Stimulated activated CD4-positive, alpha-beta T cell treated with anti-CD3 and anti-CD28 coated beads, Interleukin-2, amount 100 ng/mL, for 48 hours (primary cell): ENCODE measurements at regions not wholly inside any gene's neighbourhood (a gene's known extent, or its start where the extent isn't known, plus 50 kb on each side); places are given as distances from the start of the nearest gene placed in this dataset.

ENCODE experiments used
- DNase-seq, 2 donors: peaks; one replicate each; pipeline ENCODE4 v3.0.0-alpha.2; 2020

GRCh38 chr10:93180482-93180931 is 106.8 kb downstream of the CYP26A1 start:
- DNase-seq: no peak

DNA sequence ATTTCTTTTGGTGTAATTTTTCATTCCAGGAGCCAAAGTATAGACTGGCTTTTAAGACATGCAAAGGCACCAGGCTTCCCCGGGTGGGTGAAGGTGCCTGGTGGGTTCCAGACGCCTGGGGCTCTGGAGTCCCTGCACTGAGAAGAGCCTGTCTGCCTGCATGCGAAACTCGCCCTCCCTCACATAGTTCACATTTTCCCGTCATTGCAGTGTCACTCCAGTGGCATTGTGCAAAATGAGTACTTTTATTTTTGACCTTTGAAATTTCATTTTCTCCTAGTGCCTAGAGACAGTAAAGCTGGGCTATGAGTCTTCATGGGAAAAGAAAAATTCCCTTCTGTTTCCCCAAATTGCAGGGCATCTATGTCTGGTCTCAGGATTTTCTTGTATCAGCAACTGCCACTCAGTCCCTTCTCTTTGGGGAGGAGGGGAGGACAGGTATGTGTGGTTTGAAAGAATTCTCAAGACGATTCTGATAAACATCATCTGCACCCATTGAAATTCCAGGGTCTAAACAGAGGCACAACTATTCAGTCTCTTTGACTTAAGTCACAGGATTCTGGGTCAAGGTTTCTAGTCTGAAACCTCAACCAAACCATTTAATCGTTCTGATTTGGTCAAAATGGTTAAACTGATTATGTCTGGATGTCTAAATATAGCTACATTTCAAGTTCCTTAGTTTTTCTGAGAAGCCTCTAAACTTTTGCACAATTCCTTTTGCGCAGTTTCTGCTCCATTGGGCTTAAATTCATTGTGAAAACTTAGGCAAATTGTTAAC is 107.8 kb downstream of the CYP26A1 start:
- DNase-seq: no peak

GRCh38 chr10:93182049-93182327 is 108.3 kb downstream of the CYP26A1 start:
- no peak for DNase-seq

DNA sequence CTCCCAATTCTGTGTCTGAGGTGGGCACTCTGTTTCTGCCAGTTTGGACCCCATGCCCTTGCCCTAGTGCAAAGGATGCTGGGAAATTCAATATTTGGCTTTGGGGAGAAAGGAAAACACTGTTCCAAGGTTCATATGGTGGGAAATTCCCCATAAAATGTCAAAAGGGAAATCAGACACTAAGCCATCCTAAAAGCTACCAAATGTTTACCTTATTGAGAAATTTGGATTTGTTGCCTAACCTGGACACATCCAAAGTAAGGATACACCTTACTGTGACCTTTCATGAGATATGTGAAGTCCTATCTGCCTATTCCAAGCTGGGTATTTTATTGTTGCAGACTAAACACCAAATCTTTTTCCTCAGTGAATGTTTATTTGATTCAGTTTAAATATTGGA is 109.1 kb downstream of the CYP26A1 start:
- DNase-seq: no peak

GRCh38 chr10:93186653-93187052 is 113.0 kb downstream of the CYP26A1 start:
- no peak for DNase-seq

DNA sequence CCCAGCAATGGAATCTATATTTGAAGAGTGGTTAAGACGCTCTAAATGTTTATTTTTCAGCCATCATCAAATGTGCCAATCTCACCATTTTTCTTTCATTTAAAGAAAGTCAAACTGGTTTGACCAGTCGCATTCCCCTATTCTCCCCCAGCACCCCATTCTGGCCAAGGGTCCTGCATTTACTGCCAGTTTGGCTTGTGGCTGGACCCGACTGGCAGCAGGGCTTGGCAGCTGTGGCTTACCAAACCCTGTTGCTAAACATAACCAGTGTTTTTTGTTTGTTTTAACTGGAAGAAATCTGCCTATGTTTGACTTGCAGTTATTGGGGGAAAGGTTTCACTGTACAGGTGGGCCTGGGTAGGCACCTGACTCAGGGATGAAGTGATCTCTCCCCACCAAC is 116.3 kb downstream of the CYP26A1 start:
- DNase-seq: no peak

DNA sequence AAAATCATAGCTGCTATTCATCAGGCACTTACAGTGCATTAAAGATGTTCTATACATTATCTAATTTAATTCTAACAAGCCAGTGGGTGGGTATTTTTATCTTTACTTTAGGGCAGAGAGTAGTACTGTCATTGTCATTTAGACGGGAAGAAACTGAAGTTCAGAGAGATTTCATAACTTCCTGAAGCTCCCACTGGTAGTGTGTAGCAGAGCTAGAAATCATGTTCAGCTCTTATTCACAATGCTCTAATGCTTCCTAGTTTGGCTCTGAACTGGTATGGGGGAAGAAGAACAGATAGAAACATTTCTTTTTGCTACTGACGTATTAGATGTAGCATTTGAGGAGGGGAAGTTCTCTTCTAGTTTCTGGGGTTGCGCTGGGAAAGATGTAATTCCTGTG is 116.7 kb downstream of the CYP26A1 start:
- no peak for DNase-seq

GRCh38 chr10:93193906-93194305 is 120.2 kb downstream of the CYP26A1 start:
- DNase-seq: no peak

DNA sequence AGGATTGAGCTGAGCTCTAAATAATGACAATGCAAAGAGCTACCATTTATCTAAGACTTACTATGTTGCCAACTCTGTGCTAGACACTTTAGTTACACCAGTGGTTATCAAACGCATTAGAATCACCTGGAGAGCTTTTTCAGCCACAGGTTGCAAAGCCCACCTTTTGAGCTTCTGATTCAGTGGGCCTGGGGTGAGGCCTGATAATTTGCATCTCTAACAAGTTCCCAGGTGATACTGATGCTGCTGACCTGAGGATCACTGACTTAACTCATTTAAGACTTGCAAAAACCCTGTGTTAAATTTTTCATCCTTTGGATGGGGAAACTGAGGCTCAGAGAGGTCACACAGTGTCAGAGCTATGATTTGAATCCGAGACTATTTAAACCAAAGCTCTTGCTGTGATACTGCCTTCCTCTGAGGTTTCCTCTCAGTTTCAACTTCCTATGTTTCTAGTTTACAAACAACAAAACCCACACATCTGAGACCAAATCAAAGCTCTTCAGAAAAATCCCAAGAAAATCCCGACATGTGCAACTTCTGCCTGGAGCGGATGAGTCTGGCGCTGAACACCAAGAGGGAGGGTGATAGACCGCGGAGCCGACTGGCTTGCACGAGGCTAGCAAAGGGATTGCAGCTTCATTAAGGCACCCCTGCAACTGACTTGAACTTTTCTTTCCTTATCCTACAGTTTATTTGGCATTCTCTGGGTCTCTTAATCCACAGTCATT is 124.9 kb downstream of the CYP26A1 start:
- DNase-seq: no peak

- no peak for DNase-seq
These were observed 125.6 kb downstream of the CYP26A1 start for GRCh38 chr10:93199191-93199751.

DNA sequence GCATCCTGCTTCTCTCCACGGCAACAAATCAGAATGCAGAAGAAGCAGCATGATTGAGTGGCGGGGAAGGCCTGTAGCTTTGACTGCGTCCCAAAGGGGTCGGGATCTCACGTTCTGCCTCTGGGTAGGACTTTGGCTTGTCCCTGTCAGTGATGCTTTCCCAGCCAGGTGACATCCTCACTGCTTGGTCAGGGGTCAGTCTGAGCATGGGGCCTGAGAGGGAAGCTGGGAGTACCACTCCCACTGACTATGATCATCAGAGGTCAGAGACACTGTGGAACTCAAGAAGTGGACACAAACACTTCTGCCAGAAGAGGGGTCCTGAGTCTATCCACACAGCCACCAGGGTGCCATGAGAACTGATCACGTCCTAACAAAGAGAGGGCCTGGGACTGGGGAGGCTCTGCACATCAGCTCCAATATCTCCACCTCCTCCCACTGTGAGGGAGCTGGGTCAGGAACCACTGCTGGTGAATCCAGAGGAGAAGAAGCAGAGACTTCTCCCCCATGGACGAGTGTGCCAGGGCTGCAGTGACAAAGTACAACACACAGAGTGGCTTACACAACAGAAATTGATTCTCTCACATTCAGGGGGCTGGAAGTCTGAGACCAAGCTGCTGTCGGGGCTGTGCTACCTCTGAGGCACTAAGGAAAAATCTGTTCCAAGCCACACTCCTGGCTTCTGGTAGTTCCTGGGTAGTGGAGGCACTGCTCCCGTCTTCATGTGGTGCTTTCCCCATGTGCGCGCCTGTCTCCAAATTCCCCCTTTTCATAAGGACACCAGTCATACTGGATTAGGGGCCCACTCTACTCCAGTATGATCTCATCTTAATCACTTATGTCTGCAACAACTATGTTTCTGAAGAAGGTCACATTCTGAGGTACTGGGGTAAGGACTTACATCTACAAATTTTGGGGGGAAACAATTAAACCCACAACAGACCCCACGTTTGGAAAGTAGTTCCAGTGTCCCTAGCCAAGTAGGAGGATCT is 131.1 kb downstream of the CYP26A1 start:
- DNase-seq: no peak

GRCh38 chr10:93206652-93207051 is 133.0 kb downstream of the CYP26A1 start:
- no peak for DNase-seq

DNA sequence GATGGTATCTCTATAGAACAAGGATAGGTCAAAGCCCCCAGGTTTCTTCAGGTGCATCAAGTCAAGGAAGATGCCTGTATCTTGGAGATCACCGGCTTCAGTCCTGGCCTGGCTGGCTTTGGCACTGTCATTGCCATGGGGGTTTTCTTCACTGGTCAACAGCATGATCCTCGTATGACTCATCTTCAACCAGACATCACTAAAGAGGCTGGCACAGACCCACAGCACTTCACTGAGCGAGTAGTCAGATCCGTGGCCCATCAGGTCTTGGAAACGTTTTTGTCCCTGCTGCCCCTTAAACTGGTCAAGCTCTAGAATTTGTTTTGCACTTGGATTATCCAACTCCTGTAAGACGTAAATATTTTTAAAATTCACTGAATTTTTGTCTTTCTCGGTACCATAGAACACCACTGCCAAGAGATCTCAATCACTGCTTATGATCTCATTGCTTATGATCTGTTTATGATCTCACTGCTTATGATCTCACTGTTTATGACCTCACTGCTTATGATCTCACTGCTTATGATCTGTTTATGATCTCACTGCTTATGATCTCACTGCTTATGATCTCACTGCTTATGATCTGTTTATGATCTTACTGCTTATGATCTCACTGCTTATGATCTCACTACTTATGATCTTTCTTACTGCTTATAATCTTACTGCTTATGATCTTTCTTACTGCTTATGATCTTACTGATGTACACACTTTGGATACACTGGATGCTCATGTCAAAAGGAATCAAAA is 135.2 kb downstream of the CYP26A1 start:
- DNase-seq: no peak

DNA sequence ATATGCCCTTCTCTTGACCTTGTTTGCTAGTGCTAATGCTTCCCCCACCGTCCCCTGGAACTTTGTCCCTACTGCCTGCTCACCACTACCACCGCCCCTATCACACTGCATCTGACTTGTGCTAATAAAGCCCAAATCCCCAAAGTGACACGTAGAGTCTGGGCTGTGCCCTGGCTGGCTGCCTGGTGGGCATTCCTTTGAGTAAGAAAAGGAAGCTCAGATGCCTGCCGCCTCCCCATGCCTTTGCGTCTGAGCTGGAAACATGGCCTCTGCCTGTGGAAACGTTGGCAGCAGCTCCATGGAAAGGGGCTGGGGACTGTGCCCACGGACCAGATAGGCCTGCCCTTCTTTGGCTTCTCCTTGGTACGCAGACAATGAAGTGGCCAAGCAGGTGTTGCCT is 138.3 kb downstream of the CYP26A1 start:
- no peak for DNase-seq

DNA sequence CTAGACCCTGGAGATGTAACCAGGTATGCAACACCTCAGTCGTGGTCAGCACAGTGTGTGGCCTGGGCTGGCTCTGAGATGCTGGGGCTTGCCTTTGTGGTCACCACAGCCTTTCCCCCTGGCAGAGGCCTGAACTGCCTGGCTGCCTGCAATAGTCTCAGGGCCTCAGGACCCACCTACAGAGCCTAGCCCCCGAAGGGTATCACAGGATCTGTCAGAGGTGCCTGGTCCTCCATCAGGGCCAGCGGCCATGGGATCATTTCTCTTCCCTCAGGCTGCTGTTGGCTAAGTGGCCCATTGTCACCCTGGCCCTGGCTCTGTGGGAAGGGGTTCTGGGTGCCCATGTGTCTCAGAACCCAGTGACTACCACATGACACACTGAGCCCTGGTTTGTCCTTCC is 141.6 kb downstream of the CYP26A1 start:
- no peak for DNase-seq

- no peak for DNase-seq
These were observed 142.8 kb downstream of the CYP26A1 start for GRCh38 chr10:93216341-93216985.

DNA sequence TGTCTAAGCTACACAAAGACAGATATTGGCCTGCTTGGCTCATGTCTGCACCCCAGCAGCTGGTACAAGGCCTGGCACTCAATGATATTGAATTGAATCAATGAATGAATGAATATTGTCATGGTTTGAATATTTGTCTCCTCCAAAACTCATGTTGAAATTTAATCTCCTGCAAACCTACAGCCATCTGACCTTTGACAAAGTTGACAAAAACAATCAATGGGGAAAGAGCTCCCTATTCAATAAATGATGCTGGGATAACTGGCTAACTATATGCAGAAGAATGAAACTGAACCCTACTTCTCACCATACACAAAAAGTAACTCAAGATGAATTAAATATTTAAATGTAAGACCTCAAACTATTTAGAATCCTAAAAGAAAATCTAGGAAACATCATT is 144.7 kb downstream of the CYP26A1 start:
- DNase-seq: no peak

GRCh38 chr10:93219347-93219746 is 145.7 kb downstream of the CYP26A1 start:
- DNase-seq: no peak

DNA sequence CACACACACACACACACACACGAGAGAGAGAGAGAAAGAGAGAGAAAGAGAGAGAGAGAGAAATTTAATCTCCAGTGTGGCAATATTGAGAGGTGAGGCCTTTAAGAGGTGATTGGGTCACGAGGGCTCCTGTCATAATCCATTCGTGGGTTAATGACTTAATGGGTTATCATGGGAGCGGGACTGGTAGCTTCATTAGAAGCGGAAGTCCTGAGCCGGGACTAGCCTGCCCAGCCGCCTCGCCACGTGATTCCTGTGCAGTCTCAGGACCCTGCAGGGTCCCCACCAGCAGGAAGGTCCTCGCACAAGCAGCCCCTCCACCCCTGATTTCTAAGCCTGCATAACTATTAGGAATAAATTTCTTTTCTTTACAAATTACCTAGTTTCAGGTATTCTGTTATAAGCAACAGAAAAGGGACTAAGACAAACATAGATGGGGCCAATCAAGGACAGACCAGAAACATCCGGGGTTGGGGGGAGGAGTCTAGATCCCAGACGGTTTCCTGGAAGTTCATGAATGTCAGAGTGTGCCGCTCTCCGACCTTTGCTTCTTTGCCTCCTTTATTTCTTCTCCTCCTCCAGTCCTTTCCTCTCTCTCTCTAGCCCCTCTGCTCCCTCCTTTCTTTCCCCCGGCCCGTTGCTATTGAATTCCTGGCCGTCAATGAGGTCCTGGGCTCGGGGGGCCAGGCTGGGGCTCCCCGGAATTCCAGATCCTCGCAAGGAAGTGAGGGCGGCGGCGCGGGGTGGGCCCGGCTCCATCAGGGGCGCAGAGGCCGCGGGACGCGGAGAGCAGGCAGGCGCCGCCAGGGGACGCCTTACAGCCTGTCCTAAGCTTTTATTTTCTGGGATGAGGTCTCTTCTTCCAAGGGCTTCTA is 146.8 kb downstream of the CYP26A1 start:
- no peak for DNase-seq

DNA sequence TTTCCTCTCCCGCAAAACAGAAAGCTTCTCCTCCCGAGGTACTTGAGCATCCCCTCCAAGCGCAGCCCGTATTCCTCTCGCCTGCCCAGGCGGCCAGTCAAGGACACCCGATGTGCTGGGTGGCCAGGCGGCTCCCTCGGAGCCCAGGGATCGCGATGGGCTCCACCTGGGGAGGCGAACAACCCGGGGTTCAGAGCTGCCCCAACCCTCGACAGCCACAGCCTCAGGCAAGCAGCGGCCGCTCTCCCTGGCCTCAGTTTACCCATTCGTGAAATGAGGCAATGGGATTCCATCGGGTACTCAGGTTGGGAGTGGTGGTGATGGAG is 147.4 kb downstream of the CYP26A1 start:
- no peak for DNase-seq

DNA sequence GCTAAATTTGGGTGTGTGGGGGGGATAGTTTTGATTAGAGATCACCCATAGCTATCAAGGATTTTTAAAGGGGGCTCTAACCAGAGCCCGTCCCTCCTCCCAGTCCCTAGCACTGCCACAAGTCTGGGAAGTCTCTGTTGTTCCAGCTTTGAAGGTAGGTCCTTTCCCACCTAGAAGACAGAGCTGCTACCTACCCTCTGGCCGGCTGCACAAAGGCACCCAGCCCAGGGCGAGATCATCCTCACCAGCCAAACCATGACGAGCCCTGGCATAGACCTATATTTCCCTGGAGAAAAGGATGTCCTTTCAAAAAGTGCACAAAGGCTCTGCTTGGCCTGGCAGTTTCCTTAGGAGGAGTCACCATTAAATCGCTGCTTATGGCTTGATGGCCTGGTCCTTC is 147.8 kb downstream of the CYP26A1 start:
- DNase-seq: no peak
